Cardiac fibroblast (primary cell): ENCODE measurements at regions not wholly inside any gene's neighbourhood (a gene's known extent, or its start where the extent isn't known, plus 50 kb on each side); places are given as distances from the start of the nearest gene placed in this dataset.

Experiments used
- DNase-seq, 2 donors: peaks; one replicate each; pipeline versions ENCODE4 v3.0.0 to v3.0.0-alpha.2; 2010; ENCODE audit warnings: low read depth in 2 of 2
- H3K4me3 ChIP-seq, 2 donors: replicated peaks in 1 of 2; 1 replicate in 1 of 2; 2 replicates in 1 of 2; pipeline ENCODE4 v1.5.1; 2011; ENCODE audit warnings: low read depth in 2 of 2, low read length in 2 of 2, mild to moderate bottlenecking in 2 of 2, moderate library complexity in 1 of 2
- CTCF ChIP-seq: IDR thresholded peaks from one replicate; pipeline ENCODE4 v1.5.1; 2011; ENCODE audit warnings: low read depth, mild to moderate bottlenecking, low read length, inconsistent platforms

- no peak overlapping the region for H3K4me3 ChIP-seq
- DNase-seq = no peak
- no peak for TF ChIP-seq CTCF
These were observed 2168.1 kb downstream of the MAT2B start for GRCh38 chr5:165673499-165673898.

- no peak for DNase-seq
These were observed 2190.4 kb downstream of the MAT2B start for GRCh38 chr5:165695796-165696195.

GRCh38 chr5:165705960-165706359 lies 2200.5 kb downstream of the MAT2B start:
- no peak for DNase-seq
- no peak overlapping the region for H3K4me3 ChIP-seq
- no peak for TF ChIP-seq CTCF

More at GRCh38 chr5:165695796-165696195, 2190.4 kb downstream of the MAT2B start:
- no peak for TF ChIP-seq CTCF
- H3K4me3 ChIP-seq = no peak overlapping the region

- DNase-seq = no peak
- no peak overlapping the region for H3K4me3 ChIP-seq
- no peak for TF ChIP-seq CTCF
These were observed 2206.6 kb downstream of the MAT2B start for GRCh38 chr5:165712011-165712410.

GRCh38 chr5:165714598-165714997 lies 2209.2 kb downstream of the MAT2B start:
- DNase-seq = no peak
- H3K4me3 ChIP-seq = no peak overlapping the region
- TF ChIP-seq CTCF = no peak

GRCh38 chr5:165720901-165721300 lies 2215.5 kb downstream of the MAT2B start:
- no peak overlapping the region for H3K4me3 ChIP-seq
- no peak for DNase-seq
- no peak for TF ChIP-seq CTCF

- DNase-seq = no peak
- TF ChIP-seq CTCF = no peak
- no peak overlapping the region for H3K4me3 ChIP-seq
These were observed 2217.0 kb downstream of the MAT2B start for GRCh38 chr5:165722401-165722800.
